ENCODE measurements at regions not wholly inside any gene's neighbourhood (a gene's known extent, or its start where the extent isn't known, plus 50 kb on each side); places are given as distances from the start of the nearest gene placed in this dataset.

- TF ChIP-seq CTCF (IDR thresholded peaks at IDR 0.05) (no peak), POLR2A (IDR thresholded peaks at IDR 0.05) (no peak)
These were observed 189.9 kb upstream of the PIEZO2 start for GRCh38 chr18:11339188-11339775.

Data from right lobe of liver (tissue), 4 donors.